ENCODE measurements at regions not wholly inside any gene's neighbourhood (a gene's known extent, or its start where the extent isn't known, plus 50 kb on each side); places are given as distances from the start of the nearest gene placed in this dataset.
"Not testable (repeated sequence)": the region's sequence is repeated elsewhere in the genome, so short reads cannot be mapped to it uniquely, and the experiment has no call there.

GRCh38 chr12:9402432-9403040 is 194.3 kb upstream of the PZP start:
- SMC1A ChIA-PET (ENCODE audit: uncharacterized antibody, unreplicated experiment); ATAC-seq; H3K9me3 ChIP-seq (replicated peaks; ENCODE audit: control insufficient read depth, insufficient read depth, low read length); in situ Hi-C loops (cut with MboI); H3K4me3 ChIP-seq; CTCF ChIA-PET; H2AFZ ChIP-seq (ENCODE audit: control insufficient read depth, low read depth, low read length); POLR2A ChIA-PET; H3K27ac ChIP-seq (ENCODE audit: control insufficient read depth, insufficient read depth); DNase-seq (ENCODE audit: low read depth, low spot score); RAD21 ChIA-PET (ENCODE audit: unreplicated experiment); H3K4me2 ChIP-seq (ENCODE audit: control insufficient read depth, insufficient read depth); H3K4me1 ChIP-seq (ENCODE audit: control insufficient read depth, insufficient read depth, low read length); BruUV-seq (replicated peaks); H3K27me3 ChIP-seq (replicated peaks in 1 of 2; ENCODE audit: control insufficient read depth in 2 of 2, insufficient read depth in 2 of 2, low read length in 1 of 2); H3K79me2 ChIP-seq (ENCODE audit: control insufficient read depth, insufficient read depth, low read length); H4K20me1 ChIP-seq (ENCODE audit: control insufficient read depth, insufficient read depth); intact Hi-C loops (cut with micrococcal nuclease; ENCODE audit: unreplicated experiment); FAIRE-seq; H3K9ac ChIP-seq (ENCODE audit: control insufficient read depth, insufficient read depth, low read length); H3K36me3 ChIP-seq (ENCODE audit: control insufficient read depth in 2 of 2, insufficient read depth in 2 of 2, low read length in 1 of 2): not testable (repeated sequence)
- WGBS (ENCODE audit: insufficient coverage, insufficient replicate concordance, low lambda C conversion rate, missing lambda C conversion rate): 100% methylated on average over 4 of the region's 29 CpGs

- H3K27me3 ChIP-seq (replicated peaks in 1 of 2; ENCODE audit: control insufficient read depth in 2 of 2, insufficient read depth in 2 of 2, low read length in 1 of 2); POLR2A ChIA-PET; H3K4me2 ChIP-seq (ENCODE audit: control insufficient read depth, insufficient read depth); SMC1A ChIA-PET (ENCODE audit: uncharacterized antibody, unreplicated experiment); RAD21 ChIA-PET (ENCODE audit: unreplicated experiment); H4K20me1 ChIP-seq (ENCODE audit: control insufficient read depth, insufficient read depth); ATAC-seq; intact Hi-C loops (cut with micrococcal nuclease; ENCODE audit: unreplicated experiment); H3K4me1 ChIP-seq (ENCODE audit: control insufficient read depth, insufficient read depth, low read length); H3K4me3 ChIP-seq; FAIRE-seq; H3K79me2 ChIP-seq (ENCODE audit: control insufficient read depth, insufficient read depth, low read length); DNase-seq (ENCODE audit: low read depth, low spot score); H3K9ac ChIP-seq (ENCODE audit: control insufficient read depth, insufficient read depth, low read length); H3K36me3 ChIP-seq (ENCODE audit: control insufficient read depth in 2 of 2, insufficient read depth in 2 of 2, low read length in 1 of 2); H3K27ac ChIP-seq (ENCODE audit: control insufficient read depth, insufficient read depth); in situ Hi-C loops (cut with MboI); H3K9me3 ChIP-seq (replicated peaks; ENCODE audit: control insufficient read depth, insufficient read depth, low read length); H2AFZ ChIP-seq (ENCODE audit: control insufficient read depth, low read depth, low read length); CTCF ChIA-PET; BruUV-seq (replicated peaks): not testable (repeated sequence)
- WGBS (ENCODE audit: insufficient coverage, insufficient replicate concordance, low lambda C conversion rate, missing lambda C conversion rate): 91% methylated on average over 14 of the region's 14 CpGs
Observed at GRCh38 chr12:9396367-9396766, 188.2 kb upstream of the PZP start.

- CTCF ChIA-PET; DNase-seq (ENCODE audit: low read depth, low spot score); H3K9ac ChIP-seq (ENCODE audit: control insufficient read depth, insufficient read depth, low read length); RAD21 ChIA-PET (ENCODE audit: unreplicated experiment); SMC1A ChIA-PET (ENCODE audit: uncharacterized antibody, unreplicated experiment); ATAC-seq; BruUV-seq (replicated peaks); H3K27ac ChIP-seq (ENCODE audit: control insufficient read depth, insufficient read depth); FAIRE-seq; H3K36me3 ChIP-seq (ENCODE audit: control insufficient read depth in 2 of 2, insufficient read depth in 2 of 2, low read length in 1 of 2); H3K4me2 ChIP-seq (ENCODE audit: control insufficient read depth, insufficient read depth); H3K9me3 ChIP-seq (replicated peaks; ENCODE audit: control insufficient read depth, insufficient read depth, low read length); H2AFZ ChIP-seq (ENCODE audit: control insufficient read depth, low read depth, low read length); POLR2A ChIA-PET; H4K20me1 ChIP-seq (ENCODE audit: control insufficient read depth, insufficient read depth); H3K79me2 ChIP-seq (ENCODE audit: control insufficient read depth, insufficient read depth, low read length); intact Hi-C loops (cut with micrococcal nuclease; ENCODE audit: unreplicated experiment); in situ Hi-C loops (cut with MboI); H3K27me3 ChIP-seq (replicated peaks in 1 of 2; ENCODE audit: control insufficient read depth in 2 of 2, insufficient read depth in 2 of 2, low read length in 1 of 2); H3K4me1 ChIP-seq (ENCODE audit: control insufficient read depth, insufficient read depth, low read length); H3K4me3 ChIP-seq: not testable (repeated sequence)
- no CpG with 5 or more reads among the region's 5 CpGs for WGBS (ENCODE audit: insufficient coverage, insufficient replicate concordance, low lambda C conversion rate, missing lambda C conversion rate)
Observed at GRCh38 chr12:9395220-9395619, 187.0 kb upstream of the PZP start.
